CD4-positive, alpha-beta T cell (primary cell): ENCODE measurements at regions not wholly inside any gene's neighbourhood (a gene's known extent, or its start where the extent isn't known, plus 50 kb on each side); places are given as distances from the start of the nearest gene placed in this dataset.

Source experiments
- ATAC-seq: fragments of 200-7000 bp; cut with Tn5 transposase; one replicate; pipeline ENCODE4 v1.10.0; 2022; ENCODE audit warnings: mild to moderate bottlenecking; ENCODE audit not compliant: poor library complexity
- CTCF ChIA-PET: fragments of 350-600 bp; sonication (Branson Sonifier 250); formaldehyde crosslinking; loops from one replicate; lab custom pipeline; 2021; ENCODE audit warnings: antibody characterized with exemption, inconsistent platforms; lab: Charles Lee
- POLR2A ChIA-PET: fragments of 350-600 bp; sonication (Branson Sonifier 250); formaldehyde crosslinking; loops from one replicate; lab custom pipeline; 2021; ENCODE audit warnings: antibody characterized with exemption, inconsistent platforms; lab: Charles Lee
- DNase-seq, 14 experiments: peaks; one replicate each; pipeline ENCODE4 v3.0.0-alpha.2; 2013 to 2020; ENCODE audit warnings: mixed read lengths in 2 of 14
- H3K27ac ChIP-seq, 2 donors: one replicate each; pipeline versions ENCODE4 v1.5.1 to v1.7.0; 2013; ENCODE audit warnings: low read length in 2 of 2, low read depth in 1 of 2, mild to moderate bottlenecking in 1 of 2
- H3K27me3 ChIP-seq, 2 experiments: 1 replicate in 1 of 2; 2 replicates in 1 of 2; pipeline versions ENCODE4 v1.6.1 to v1.7.0; 2013; ENCODE audit warnings: low read length in 2 of 2, control low read depth in 1 of 2, mild to moderate bottlenecking in 1 of 2, moderate library complexity in 1 of 2; ENCODE audit not compliant: insufficient read depth in 2 of 2, control insufficient read depth in 1 of 2
- H3K36me3 ChIP-seq: one replicate; pipeline ENCODE4 v1.6.1; 2013; ENCODE audit warnings: low read length, control low read depth; ENCODE audit not compliant: insufficient read depth
- H3K4me1 ChIP-seq: one replicate; pipeline ENCODE4 v1.6.1; 2013; ENCODE audit warnings: low read length, control low read depth; ENCODE audit not compliant: insufficient read depth
- H3K4me3 ChIP-seq: one replicate; pipeline ENCODE4 v1.5.1; 2013; ENCODE audit warnings: mild to moderate bottlenecking, low read length, moderate library complexity
- H3K9me3 ChIP-seq, 2 experiments: 1 replicate in 1 of 2; 2 replicates in 1 of 2; pipeline versions ENCODE4 v1.6.1 to v1.7.0; 2013; ENCODE audit warnings: low read length in 2 of 2, mild to moderate bottlenecking in 2 of 2, control low read depth in 1 of 2, moderate library complexity in 1 of 2; ENCODE audit not compliant: control insufficient read depth in 1 of 2, insufficient read depth in 1 of 2
- H3K27ac Mint-ChIP-seq: one replicate; pipeline ENCODE4 v1.8.0; 2020; ENCODE audit warnings: mixed read lengths
- H3K27me3 Mint-ChIP-seq: one replicate; pipeline ENCODE4 v1.8.0; 2021; ENCODE audit warnings: mixed read lengths
- H3K36me3 Mint-ChIP-seq: one replicate; pipeline ENCODE4 v1.8.0; 2021; ENCODE audit warnings: low read depth, mixed read lengths
- H3K4me1 Mint-ChIP-seq: one replicate; pipeline ENCODE4 v1.8.0; 2021; ENCODE audit warnings: low read depth, mixed read lengths
- H3K4me3 Mint-ChIP-seq: one replicate; pipeline ENCODE4 v1.8.0; 2020; ENCODE audit warnings: mild to moderate bottlenecking, mixed read lengths
- H3K9me3 Mint-ChIP-seq: one replicate; pipeline ENCODE4 v1.8.0; 2020; ENCODE audit warnings: mixed read lengths
- intact Hi-C, 2 experiments: fragments of 100-400 bp; cut with DNase I in 1 of 2; cut with micrococcal nuclease in 1 of 2; formaldehyde crosslinking; loops; one replicate each; pipeline versions ENCODE4 v1.15.1 to v1.9.0; 2023 to 2025; cut with DNase I, micrococcal nuclease
- TF ChIP-seq, protein P1 (sequence below): fragments of 200-600 bp; IDR thresholded peaks from one replicate; pipeline ENCODE4 v1.8.0; 2022; ENCODE audit warnings: antibody characterized with exemption, mild to moderate bottlenecking

DNA sequence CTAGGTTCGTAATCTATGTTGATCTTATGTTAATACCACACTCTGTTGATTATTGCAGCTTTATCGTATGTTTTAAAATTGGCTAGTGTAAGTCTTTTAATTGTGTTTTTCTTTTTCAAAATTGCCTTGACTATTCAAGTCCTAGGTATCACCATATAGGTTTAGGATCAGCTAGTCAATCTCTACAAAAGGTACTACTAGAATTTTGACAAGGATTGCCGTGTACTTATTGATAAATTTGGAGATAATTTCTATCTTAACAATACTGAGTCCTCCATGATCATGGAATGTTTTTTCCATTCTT is 117.9 kb upstream of the PRSS3 start:
- ATAC-seq = no peak
- H3K4me3 Mint-ChIP-seq = peak overlapping the region; percentile 95
- no peaks in the 10 kb centered on the region for H3K9me3 ChIP-seq
- ChIA-PET CTCF (no interaction called here), POLR2A (interaction anchor here (0.6 kb wide), 1 partner anchor 387 kb away, joined by 3 read pairs; the partner anchor contains the start of gene NFX1)
- intact Hi-C loops = no loop called here
- peaks cover 4% of the 10 kb centered on the region for H3K4me1 ChIP-seq
- H3K36me3 ChIP-seq = no peaks in the 10 kb centered on the region
- TF ChIP-seq, protein P1, sequence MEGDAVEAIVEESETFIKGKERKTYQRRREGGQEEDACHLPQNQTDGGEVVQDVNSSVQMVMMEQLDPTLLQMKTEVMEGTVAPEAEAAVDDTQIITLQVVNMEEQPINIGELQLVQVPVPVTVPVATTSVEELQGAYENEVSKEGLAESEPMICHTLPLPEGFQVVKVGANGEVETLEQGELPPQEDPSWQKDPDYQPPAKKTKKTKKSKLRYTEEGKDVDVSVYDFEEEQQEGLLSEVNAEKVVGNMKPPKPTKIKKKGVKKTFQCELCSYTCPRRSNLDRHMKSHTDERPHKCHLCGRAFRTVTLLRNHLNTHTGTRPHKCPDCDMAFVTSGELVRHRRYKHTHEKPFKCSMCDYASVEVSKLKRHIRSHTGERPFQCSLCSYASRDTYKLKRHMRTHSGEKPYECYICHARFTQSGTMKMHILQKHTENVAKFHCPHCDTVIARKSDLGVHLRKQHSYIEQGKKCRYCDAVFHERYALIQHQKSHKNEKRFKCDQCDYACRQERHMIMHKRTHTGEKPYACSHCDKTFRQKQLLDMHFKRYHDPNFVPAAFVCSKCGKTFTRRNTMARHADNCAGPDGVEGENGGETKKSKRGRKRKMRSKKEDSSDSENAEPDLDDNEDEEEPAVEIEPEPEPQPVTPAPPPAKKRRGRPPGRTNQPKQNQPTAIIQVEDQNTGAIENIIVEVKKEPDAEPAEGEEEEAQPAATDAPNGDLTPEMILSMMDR = no peak
- peaks cover 6% of the 10 kb centered on the region for H3K4me1 Mint-ChIP-seq
- H3K27me3 Mint-ChIP-seq = peaks cover 77% of the 10 kb centered on the region
- no peak for DNase-seq
- H3K27me3 ChIP-seq = peaks cover 7 to 46% of the 10 kb centered on the region in 2 experiments
- peaks cover 4% of the 10 kb centered on the region for H3K36me3 Mint-ChIP-seq
- H3K27ac Mint-ChIP-seq = peak overlapping the region; percentile 83
- no peak overlapping the region for H3K27ac ChIP-seq
- peak overlapping the region; percentile 48 for H3K4me3 ChIP-seq
- no peaks in the 10 kb centered on the region for H3K9me3 Mint-ChIP-seq

DNA sequence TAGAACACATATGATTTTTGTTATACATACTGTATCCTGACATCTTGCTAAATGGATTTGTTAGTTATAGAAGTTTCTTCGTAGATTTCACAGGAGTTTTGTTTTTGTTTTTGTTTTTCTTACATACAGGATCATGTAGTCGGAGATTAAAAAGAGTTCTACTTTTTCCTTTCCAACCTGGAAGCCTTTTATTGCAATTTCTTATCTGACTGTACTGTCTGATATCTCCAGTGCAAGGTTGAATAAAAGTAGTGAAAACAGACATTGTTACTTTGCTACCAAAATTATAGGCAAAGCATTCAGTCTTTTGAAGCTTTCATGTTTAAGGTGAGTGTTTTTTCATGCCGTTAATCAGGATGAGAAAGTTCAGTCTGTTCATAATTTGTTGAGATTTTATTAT is 117.4 kb upstream of the PRSS3 start:
- Histone ChIP-seq H3K27me3 (peaks cover 10 to 48% of the 10 kb centered on the region in 2 experiments), H3K36me3 (no peaks in the 10 kb centered on the region), H3K4me3 (no peak overlapping the region), H3K27ac (no peak overlapping the region), H3K4me1 (peaks cover 4% of the 10 kb centered on the region), H3K9me3 (no peaks in the 10 kb centered on the region)
- peaks cover 77% of the 10 kb centered on the region for H3K27me3 Mint-ChIP-seq
- no peak for ATAC-seq
- no peak for DNase-seq
- TF ChIP-seq, protein P1 = no peak
- intact Hi-C loops = no loop called here
- no peak overlapping the region for H3K27ac Mint-ChIP-seq
- H3K9me3 Mint-ChIP-seq = no peaks in the 10 kb centered on the region
- ChIA-PET CTCF (no interaction called here), POLR2A (no interaction called here)
- no peak overlapping the region for H3K4me3 Mint-ChIP-seq
- peaks cover 6% of the 10 kb centered on the region for H3K4me1 Mint-ChIP-seq
- H3K36me3 Mint-ChIP-seq = peaks cover 4% of the 10 kb centered on the region

DNA sequence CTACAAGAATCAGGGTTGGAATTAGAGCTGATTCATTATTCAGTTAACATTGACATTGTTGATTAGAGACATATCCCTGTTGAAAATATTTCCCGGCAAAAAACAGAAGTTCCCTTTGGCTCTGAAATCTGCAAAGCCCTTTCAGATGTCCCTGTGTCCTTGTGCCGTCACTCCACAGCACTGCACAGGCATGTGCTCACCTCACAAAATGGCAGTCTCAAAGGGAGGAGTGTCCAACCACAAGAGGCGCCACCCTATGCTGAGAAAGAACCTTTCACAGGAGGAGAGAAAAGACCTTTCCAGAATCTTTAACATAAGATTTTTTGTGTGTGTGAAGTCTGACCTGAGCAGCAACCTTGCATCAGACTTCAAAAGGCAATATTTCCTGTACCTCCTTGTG is 112.8 kb upstream of the PRSS3 start:
- DNase-seq (no peak), ATAC-seq (no peak)
- H3K27me3 Mint-ChIP-seq = peaks cover 72% of the 10 kb centered on the region
- CTCF ChIA-PET = interaction anchor here (1.3 kb wide), 1 partner anchor 39 kb away, joined by 3 read pairs; no protein-coding TSS in a partner anchor
- no peak overlapping the region for H3K4me3 ChIP-seq
- no peaks in the 10 kb centered on the region for H3K9me3 ChIP-seq
- intact Hi-C loops = no loop called here
- POLR2A ChIA-PET = no interaction called here
- H3K4me1 Mint-ChIP-seq = peaks cover under 1% of the 10 kb centered on the region
- peaks cover 6 to 43% of the 10 kb centered on the region in 2 experiments for H3K27me3 ChIP-seq
- TF ChIP-seq, protein P1 = no peak
- no peaks in the 10 kb centered on the region for H3K9me3 Mint-ChIP-seq
- H3K4me3 Mint-ChIP-seq = no peak overlapping the region
- no peak overlapping the region for H3K27ac Mint-ChIP-seq
- H3K36me3 Mint-ChIP-seq = no peaks in the 10 kb centered on the region
- no peaks in the 10 kb centered on the region for H3K36me3 ChIP-seq
- H3K4me1 ChIP-seq = no peaks in the 10 kb centered on the region
- H3K27ac ChIP-seq = no peak overlapping the region
